GM18519 (cell line): ENCODE measurements at regions not wholly inside any gene's neighbourhood (a gene's known extent, or its start where the extent isn't known, plus 50 kb on each side); places are given as distances from the start of the nearest gene placed in this dataset.
A peak's percentile ranks its signal among the peaks of the same experiment; 100 is the strongest.

Experiments used
- ATAC-seq: cut with Tn5 transposase; IDR thresholded peaks from one replicate; pipeline ENCODE4 v1.9.1; 2021; ENCODE audit warnings: mild to moderate bottlenecking, moderate library complexity; ENCODE audit not compliant: unreplicated experiment, low FRiP score

DNA sequence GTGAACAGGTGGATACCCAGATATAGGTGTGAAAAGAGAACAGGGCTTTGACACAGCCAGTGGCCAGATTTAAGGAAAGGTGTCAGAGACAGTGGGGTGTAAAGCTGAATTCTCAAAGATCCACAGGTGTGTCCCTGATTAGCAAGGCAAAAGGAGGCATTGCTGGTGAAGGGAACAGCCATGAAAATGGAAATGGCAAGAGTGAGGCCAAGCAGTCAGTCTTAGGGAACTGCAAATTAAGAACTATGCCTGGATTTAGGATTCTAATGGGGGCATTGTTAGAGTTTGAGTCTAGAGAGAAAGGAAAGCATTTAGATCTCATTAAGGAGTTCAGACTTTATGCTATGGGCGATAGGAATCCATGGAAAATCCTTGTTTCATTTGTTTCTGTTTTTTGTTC, 789.2 kb downstream of the MAFB start:
- no peak for ATAC-seq

GRCh38 chr20:39898467-39898852, 790.6 kb downstream of the MAFB start:
- ATAC-seq = no peak

GRCh38 chr20:39897781-39898466, 791.1 kb downstream of the MAFB start:
- ATAC-seq = no peak

DNA sequence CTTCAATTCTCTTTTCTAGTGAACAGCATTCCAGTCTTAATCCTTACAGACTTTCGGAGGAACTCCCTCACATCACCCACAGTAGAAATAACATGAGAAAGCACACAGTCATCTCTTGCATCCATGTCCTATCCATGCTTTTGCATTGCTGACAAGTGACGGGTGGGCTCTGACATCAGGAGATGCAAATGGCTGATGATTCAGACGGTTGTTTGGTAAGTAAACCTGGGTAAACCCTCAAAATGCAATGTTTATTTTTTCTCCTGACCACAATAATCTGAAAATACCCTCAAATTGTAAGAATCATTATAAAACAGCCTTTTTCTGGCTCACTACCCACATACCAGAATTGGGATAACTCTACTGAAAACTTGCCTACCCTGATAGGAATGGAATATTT, 792.0 kb downstream of the MAFB start:
- ATAC-seq = no peak

- no peak for ATAC-seq
Measured at GRCh38 chr20:39894067-39894466, 795.0 kb downstream of the MAFB start.

- ATAC-seq = no peak
Measured at GRCh38 chr20:39893003-39893685, 795.9 kb downstream of the MAFB start.

DNA sequence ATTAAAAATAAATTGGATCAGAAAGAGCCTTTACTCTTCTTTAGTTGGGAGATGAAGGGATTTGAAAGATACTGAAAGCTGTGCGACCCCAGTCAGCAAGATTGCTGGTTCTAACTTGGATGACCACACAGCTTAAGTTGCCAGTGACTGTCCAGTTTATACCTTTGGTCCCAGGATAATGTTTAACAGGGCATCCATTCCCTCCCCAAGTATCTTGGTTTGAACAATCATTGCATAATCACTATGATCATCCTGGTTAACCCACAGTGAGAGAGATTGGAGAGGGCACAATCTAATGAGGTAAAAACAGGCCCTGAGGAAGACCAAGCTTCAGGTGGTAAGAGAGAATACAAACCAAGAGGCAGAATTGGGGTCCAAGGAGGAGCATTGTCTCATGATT, 798.3 kb downstream of the MAFB start:
- ATAC-seq = no peak

- ATAC-seq = no peak
Measured at GRCh38 chr20:39888310-39888709, 800.7 kb downstream of the MAFB start.

DNA sequence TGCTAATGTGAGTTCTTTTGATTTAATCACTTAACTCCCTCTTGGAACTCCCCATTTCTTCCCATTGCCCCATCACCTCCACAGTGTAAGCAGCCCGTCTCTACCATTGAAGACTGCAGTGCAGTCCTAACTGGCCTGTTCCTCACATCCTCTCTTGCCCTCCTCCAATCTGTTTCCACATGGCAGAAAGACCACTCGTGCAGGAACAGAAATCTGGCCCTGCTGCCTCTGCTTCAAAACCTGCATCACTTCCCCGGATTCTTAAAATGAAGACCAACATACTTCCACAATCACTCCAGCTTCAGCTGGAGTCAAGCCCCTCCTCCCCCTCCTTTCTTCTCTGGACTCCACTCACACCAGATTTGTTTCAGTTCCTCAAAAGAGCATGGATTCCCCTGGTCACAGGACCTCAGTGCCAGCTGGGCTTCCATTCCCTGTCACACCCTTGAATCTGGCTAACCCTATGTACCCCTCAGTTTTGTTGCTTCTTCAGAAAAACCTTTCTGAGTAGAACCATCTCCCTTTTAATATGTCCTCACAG, 802.3 kb downstream of the MAFB start:
- no peak for ATAC-seq

- ATAC-seq = no peak
Measured at GRCh38 chr20:39885975-39886649, 802.9 kb downstream of the MAFB start.

GRCh38 chr20:39882806-39883205, 806.2 kb downstream of the MAFB start:
- no peak for ATAC-seq

GRCh38 chr20:39880890-39881289, 808.1 kb downstream of the MAFB start:
- no peak for ATAC-seq

DNA sequence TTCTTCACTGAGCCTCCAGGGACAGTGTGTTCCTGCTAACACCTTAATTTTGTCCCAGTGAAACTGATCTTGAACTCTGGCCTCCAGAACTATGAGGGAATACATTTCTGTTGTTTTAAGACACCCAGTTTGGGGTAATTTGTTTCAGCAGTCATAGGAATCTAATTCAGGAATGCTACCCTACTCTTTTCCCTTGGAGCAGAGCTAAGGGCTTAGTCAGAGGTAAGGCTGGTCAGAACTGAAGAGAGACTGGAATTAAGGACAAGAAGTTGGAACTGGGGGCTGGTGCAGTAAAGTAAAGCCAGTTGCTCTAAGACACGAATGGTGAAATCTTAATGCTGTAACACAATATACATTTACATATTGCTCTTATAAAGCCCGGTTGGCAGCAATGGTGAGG, 809.7 kb downstream of the MAFB start:
- no peak for ATAC-seq

GRCh38 chr20:39878809-39879208, 810.2 kb downstream of the MAFB start:
- no peak for ATAC-seq

- no peak for ATAC-seq
Measured at GRCh38 chr20:39878320-39878719, 810.7 kb downstream of the MAFB start.

- no peak for ATAC-seq
Measured at GRCh38 chr20:39877788-39878187, 811.2 kb downstream of the MAFB start.

DNA sequence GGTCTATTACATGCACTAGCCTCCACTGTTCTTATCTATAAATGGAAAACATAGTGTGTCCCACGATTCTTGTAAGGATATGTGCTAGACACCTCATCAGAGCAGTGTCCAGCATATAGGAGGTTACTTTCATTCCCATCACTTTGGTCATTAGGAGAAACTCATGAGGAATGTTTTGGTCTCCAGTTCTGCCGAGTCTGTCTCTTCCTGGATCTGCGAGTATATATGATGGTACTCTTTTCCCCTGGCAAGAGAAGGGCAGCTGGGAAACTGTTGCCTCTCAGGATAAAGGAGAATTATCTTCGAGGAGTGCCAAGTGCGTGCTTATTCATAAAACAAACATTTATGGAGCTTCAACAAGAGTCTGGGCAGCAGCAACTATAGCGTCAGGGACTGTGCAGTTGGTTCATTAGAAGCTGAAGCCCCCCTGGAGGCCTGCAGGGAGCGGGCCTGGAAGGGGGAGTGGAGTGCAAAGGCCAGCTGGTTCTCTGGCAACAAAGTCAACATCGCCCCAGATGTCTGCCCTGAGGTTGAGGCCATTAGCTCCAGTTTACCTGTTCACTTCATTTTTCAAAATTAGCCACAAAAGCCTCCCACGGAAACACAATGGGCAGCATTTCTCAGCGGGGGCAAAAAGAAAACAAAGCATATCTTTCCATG, 811.9 kb downstream of the MAFB start:
- ATAC-seq = no peak

DNA sequence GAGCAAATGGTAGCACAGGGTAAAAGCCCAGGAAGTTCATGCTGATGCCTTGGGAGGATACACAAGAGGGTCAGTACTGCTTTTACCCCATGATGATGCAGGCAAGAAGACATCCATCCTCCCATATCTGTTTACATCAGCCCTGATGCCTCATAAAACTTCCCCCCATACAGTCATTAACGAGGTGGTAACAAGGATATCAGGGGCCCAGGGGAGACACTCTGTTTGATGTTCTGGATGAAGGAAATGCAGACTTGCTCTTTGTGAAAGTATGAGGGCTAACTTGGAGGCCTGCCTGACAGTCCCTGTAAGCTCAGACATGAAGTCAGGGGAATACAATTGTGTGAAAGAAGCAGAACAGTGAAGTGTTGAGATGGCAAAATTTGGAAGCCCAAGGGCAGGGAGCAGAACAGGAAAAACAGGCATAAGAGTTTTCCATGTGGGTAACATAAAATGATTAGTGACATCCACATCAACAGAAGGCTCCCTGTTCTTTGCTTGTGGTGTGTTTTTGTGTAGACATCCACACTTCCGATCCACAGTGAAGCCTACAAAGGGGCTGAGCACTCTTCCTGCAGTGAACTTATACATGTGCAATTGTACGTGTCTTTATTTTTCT, 813.4 kb downstream of the MAFB start:
- no peak for ATAC-seq

GRCh38 chr20:39874049-39874893, 814.8 kb downstream of the MAFB start:
- peak; percentile 73 for ATAC-seq

DNA sequence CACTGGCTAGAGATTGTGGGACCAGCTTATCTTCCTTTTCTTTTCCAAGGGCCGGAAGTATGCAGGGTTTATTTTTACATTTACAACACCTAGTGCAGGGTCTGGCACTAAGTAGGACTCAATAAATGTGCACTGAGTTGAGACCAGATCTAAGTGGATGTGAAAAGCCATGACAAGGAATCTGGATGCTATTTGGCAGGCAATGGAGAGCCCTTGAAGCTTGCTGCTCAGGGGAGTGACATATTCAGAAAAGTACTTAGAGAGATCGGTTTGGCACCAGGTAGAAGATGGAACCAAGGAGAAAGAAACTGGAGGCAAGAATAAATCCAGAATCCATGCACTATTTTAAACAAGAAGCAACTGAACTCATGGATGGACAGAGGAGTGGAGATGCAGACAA, 815.8 kb downstream of the MAFB start:
- no peak for ATAC-seq
